PC-3 (cell line): ENCODE measurements at regions not wholly inside any gene's neighbourhood (a gene's known extent, or its start where the extent isn't known, plus 50 kb on each side); places are given as distances from the start of the nearest gene placed in this dataset.
A peak's percentile ranks its signal among the peaks of the same experiment; 100 is the strongest.

Source experiments
- ATAC-seq: fragments of 200-7000 bp; cut with Tn5 transposase; 2 replicates; pipeline ENCODE4 v1.9.1; 2020; ENCODE audit warnings: mild to moderate bottlenecking, moderate library complexity
- BruUV-seq: library from RNA; stranded (reverse); fragments of 400-500 nt; replicated peaks from 2 replicates; lab custom pipeline; 2021; lab: Mats Ljungman, UMichigan
- CTCF ChIA-PET: fragments of 300-600 bp; sonication (Branson Sonifier 250); formaldehyde crosslinking; loops from one replicate; lab custom pipeline; 2022; ENCODE audit warnings: antibody characterized with exemption; lab: Charles Lee
- POLR2A ChIA-PET: fragments of 300-600 bp; sonication (Branson Sonifier 250); formaldehyde crosslinking; loops from one replicate; lab custom pipeline; 2022; ENCODE audit warnings: antibody characterized with exemption; ENCODE audit not compliant: unreplicated experiment; lab: Charles Lee
- DNase-seq: peaks from one replicate; pipeline ENCODE4 v3.0.0-alpha.2; 2015
- H2AFZ ChIP-seq: fragments of 300-600 bp; sonication (generic); 2 replicates; pipeline ENCODE4 v1.6.0; 2016; ENCODE audit warnings: antibody characterized with exemption, low read length
- H3F3A ChIP-seq: fragments of 300-600 bp; sonication (generic); one replicate; pipeline ENCODE4 v1.6.0; 2017; ENCODE audit warnings: antibody characterized with exemption, low read length, control low read depth, mild to moderate bottlenecking; ENCODE audit not compliant: unreplicated experiment
- H3K27ac ChIP-seq: fragments of 300-600 bp; sonication (generic); 2 replicates; pipeline ENCODE4 v1.5.1; 2016; ENCODE audit warnings: mild to moderate bottlenecking, low read length
- H3K27me3 ChIP-seq: fragments of 300-600 bp; sonication (generic); 2 replicates; pipeline ENCODE4 v1.6.1; 2016; ENCODE audit warnings: low read length, mixed read lengths
- H3K36me3 ChIP-seq: fragments of 300-600 bp; sonication (generic); 2 replicates; pipeline ENCODE4 v1.6.1; 2016; ENCODE audit warnings: low read depth, mixed run types, low read length, mixed read lengths
- H3K4me1 ChIP-seq: fragments of 300-600 bp; sonication (generic); 2 replicates; pipeline ENCODE4 v1.5.1; 2016; ENCODE audit warnings: low read length; ENCODE audit not compliant: insufficient read depth
- H3K4me2 ChIP-seq: fragments of 300-600 bp; sonication (generic); 2 replicates; pipeline ENCODE4 v1.6.0; 2016; ENCODE audit warnings: low read length
- H3K4me3 ChIP-seq: fragments of 300-600 bp; sonication (generic); 2 replicates; pipeline ENCODE4 v1.5.1; 2016; ENCODE audit warnings: mild to moderate bottlenecking, low read length, mixed read lengths
- H3K79me2 ChIP-seq: fragments of 300-600 bp; sonication (generic); 2 replicates; pipeline ENCODE4 v1.6.1; 2017; ENCODE audit warnings: low read length, mixed read lengths
- H3K9ac ChIP-seq: fragments of 300-600 bp; sonication (generic); 2 replicates; pipeline ENCODE4 v1.6.0; 2016; ENCODE audit warnings: mild to moderate bottlenecking, low read length
- H3K9me2 ChIP-seq: fragments of 300-600 bp; sonication (generic); replicated peaks from 2 replicates; pipeline ENCODE4 v1.6.1; 2016; ENCODE audit warnings: mixed run types, low read length, mixed read lengths
- H3K9me3 ChIP-seq: fragments of 300-600 bp; sonication (generic); 2 replicates; pipeline ENCODE4 v1.6.1; 2016; ENCODE audit warnings: low read length, mixed read lengths
- H4K20me1 ChIP-seq: fragments of 300-600 bp; sonication (generic); 2 replicates; pipeline ENCODE4 v1.6.1; 2016; ENCODE audit warnings: low read length, mixed read lengths
- CTCF ChIP-seq: fragments of 300-600 bp; sonication (generic); conservative IDR thresholded peaks from 2 replicates; pipeline ENCODE4 v1.5.1; 2017; ENCODE audit warnings: antibody characterized with exemption, low read depth, mild to moderate bottlenecking, low read length
- EZH2 ChIP-seq: fragments of 300-600 bp; sonication (generic); IDR thresholded peaks from one replicate; pipeline ENCODE4 v1.6.1; 2017; ENCODE audit warnings: antibody characterized with exemption, mild to moderate bottlenecking, low read length; ENCODE audit not compliant: unreplicated experiment
- EZH2phosphoT487 ChIP-seq: fragments of 300-600 bp; sonication (generic); IDR thresholded peaks from 2 replicates; pipeline ENCODE4 v1.6.1; 2018; ENCODE audit warnings: mild to moderate bottlenecking, antibody characterized with exemption, low read length, borderline replicate concordance
- intact Hi-C: fragments of 100-400 bp; cut with micrococcal nuclease; formaldehyde crosslinking; loops from 2 replicates; pipeline ENCODE4 v1.9.0; 2023

GRCh38 chr6:153503810-153504209, 372.7 kb upstream of the RGS17 start:
- Histone ChIP-seq H4K20me1 (no peaks in the 10 kb centered on the region), H3K27me3 (no peaks in the 10 kb centered on the region), H3K9ac (no peak overlapping the region), H3K79me2 (no peaks in the 10 kb centered on the region), H3K4me2 (no peak overlapping the region), H3K4me1 (no peaks in the 10 kb centered on the region), H3F3A (no peaks in the 10 kb centered on the region), H2AFZ (no peak overlapping the region), H3K4me3 (no peak overlapping the region), H3K9me2 (no peaks in the 10 kb centered on the region), H3K27ac (no peak overlapping the region), H3K9me3 (no peaks in the 10 kb centered on the region), H3K36me3 (no peaks in the 10 kb centered on the region)
- ATAC-seq = no peak
- DNase-seq = peak; percentile 12
- BruUV-seq = no TSS peak
- TF ChIP-seq EZH2 (no peak), CTCF (peak; percentile 37; the same call in 1 of the 2 replicates)
- ChIA-PET POLR2A (no interaction called here), CTCF (interaction anchor here (0.6 kb wide), 1 partner anchor 273 kb away, joined by 3 read pairs; no protein-coding TSS in a partner anchor)
- intact Hi-C loops = no loop called here

GRCh38 chr6:153493501-153493900, 362.4 kb upstream of the RGS17 start:
- H3K9me2 ChIP-seq = no peaks in the 10 kb centered on the region
- ChIA-PET POLR2A (no interaction called here), CTCF (no interaction called here)
- no peaks in the 10 kb centered on the region for H3K27me3 ChIP-seq
- intact Hi-C loops = no loop called here
- H3F3A ChIP-seq = no peaks in the 10 kb centered on the region
- no peaks in the 10 kb centered on the region for H4K20me1 ChIP-seq
- ATAC-seq (no peak), DNase-seq (no peak)
- no peak overlapping the region for H2AFZ ChIP-seq
- TF ChIP-seq EZH2 = no peak
- no peak for TF ChIP-seq CTCF
- no peak for TF ChIP-seq EZH2phosphoT487
- H3K79me2 ChIP-seq = no peaks in the 10 kb centered on the region
- no peaks in the 10 kb centered on the region for H3K36me3 ChIP-seq
- H3K9ac ChIP-seq = no peak overlapping the region
- no peak overlapping the region for H3K4me2 ChIP-seq
- H3K4me1 ChIP-seq = no peaks in the 10 kb centered on the region
- no peak overlapping the region for H3K27ac ChIP-seq
- no peak overlapping the region for H3K4me3 ChIP-seq
- no peaks in the 10 kb centered on the region for H3K9me3 ChIP-seq
- BruUV-seq = no TSS peak

GRCh38 chr6:153489479-153489878, 358.4 kb upstream of the RGS17 start:
- no peak overlapping the region for H2AFZ ChIP-seq
- H3K36me3 ChIP-seq = no peaks in the 10 kb centered on the region
- no peak overlapping the region for H3K27ac ChIP-seq
- no peaks in the 10 kb centered on the region for H4K20me1 ChIP-seq
- BruUV-seq = no TSS peak
- no peaks in the 10 kb centered on the region for H3K9me3 ChIP-seq
- no peak overlapping the region for H3K4me2 ChIP-seq
- no peaks in the 10 kb centered on the region for H3K4me1 ChIP-seq
- ChIA-PET CTCF (no interaction called here), POLR2A (no interaction called here)
- ATAC-seq (no peak), DNase-seq (no peak)
- H3F3A ChIP-seq = no peaks in the 10 kb centered on the region
- H3K9ac ChIP-seq = no peak overlapping the region
- intact Hi-C loops = no loop called here
- TF ChIP-seq EZH2phosphoT487 = no peak
- TF ChIP-seq EZH2 = no peak
- TF ChIP-seq CTCF = no peak
- no peaks in the 10 kb centered on the region for H3K79me2 ChIP-seq
- H3K4me3 ChIP-seq = no peak overlapping the region
- no peaks in the 10 kb centered on the region for H3K27me3 ChIP-seq
- H3K9me2 ChIP-seq = no peaks in the 10 kb centered on the region
